HepG2 (cell line): ENCODE measurements at regions not wholly inside any gene's neighbourhood (a gene's known extent, or its start where the extent isn't known, plus 50 kb on each side); places are given as distances from the start of the nearest gene placed in this dataset.

Experiments used
- ATAC-seq: fragments of 200-7000 bp; cut with Tn5 transposase; 3 replicates; pipeline ENCODE4 v1.9.1; 2020; ENCODE audit warnings: mild to moderate bottlenecking, moderate library complexity
- BruUV-seq: library from RNA; stranded (reverse); fragments of 400-500 nt; replicated peaks from 2 replicates; lab custom pipeline; 2021; lab: Mats Ljungman, UMichigan
- CTCF ChIA-PET: fragments of 300-600 bp; formaldehyde crosslinking; extraction: SDS; loops from one replicate; lab custom pipeline; 2021; ENCODE audit warnings: low total read pairs, inconsistent platforms, low intra/inter-chr PET ratio; lab: Yijun Ruan, JAX
- POLR2A ChIA-PET: fragments of 350-600 bp; sonication (Branson Sonifier 250); formaldehyde crosslinking; loops from one replicate; lab custom pipeline; 2020; ENCODE audit warnings: antibody characterized with exemption, inconsistent platforms; lab: Yijun Ruan, JAX
- DNase-seq: peaks from one replicate; pipeline ENCODE4 v3.0.0-alpha.2; 2015; ENCODE audit warnings: low spot score
- FAIRE-seq: peaks from 3 replicates; lab custom pipeline; 2011; peaks lifted over from hg19 to GRCh38; lab: Jason Lieb, UNC
- H2AFZ ChIP-seq: one replicate; pipeline ENCODE4 v1.6.1; 2011; ENCODE audit warnings: low read length, inconsistent platforms
- H3K27ac ChIP-seq: fragments of 300-600 bp; 3 replicates; pipeline ENCODE4 v1.8.0; 2011; ENCODE audit warnings: mixed run types, mild to moderate bottlenecking, mixed read lengths, low read length, inconsistent platforms; ENCODE audit not compliant: insufficient read depth; ENCODE audit errors: extremely low read length
- H3K27me3 ChIP-seq, 2 experiments: fragments of 200-600 bp in 1 of 2; 2 replicates in 1 of 2; 3 replicates in 1 of 2; pipeline versions ENCODE4 v1.6.0 to v1.8.0; 2011; ENCODE audit warnings: low read length in 2 of 2, mild to moderate bottlenecking in 2 of 2, moderate library complexity in 2 of 2, inconsistent platforms in 1 of 2; ENCODE audit not compliant: insufficient read depth in 2 of 2, control insufficient read depth in 1 of 2
- H3K36me3 ChIP-seq, 2 experiments: fragments of 200-600 bp in 1 of 2; replicated peaks in 1 of 2; 2 replicates in 1 of 2; 3 replicates in 1 of 2; pipeline versions ENCODE4 v1.5.1 to v1.8.0; 2011; ENCODE audit warnings: low read length in 2 of 2, inconsistent platforms in 1 of 2; ENCODE audit not compliant: insufficient read depth in 2 of 2, control insufficient read depth in 1 of 2
- H3K4me1 ChIP-seq: 2 replicates; pipeline ENCODE4 v1.5.1; 2012; ENCODE audit warnings: low read length, inconsistent platforms; ENCODE audit not compliant: insufficient read depth
- H3K4me2 ChIP-seq: 2 replicates; pipeline ENCODE4 v1.6.0; 2011; ENCODE audit warnings: low read depth, low read length, inconsistent platforms
- H3K4me3 ChIP-seq, 3 experiments: fragments of 200-600 bp in 1 of 3; sonication (generic), shearing (Covaris generic) in 1 of 3; replicated peaks in 1 of 3; 2 replicates each; pipeline ENCODE4 v1.5.1; 2011 to 2016; ENCODE audit warnings: low read length in 3 of 3, inconsistent platforms in 2 of 3, low read depth in 2 of 3, mild to moderate bottlenecking in 2 of 3, control low read depth in 1 of 3, mixed read lengths in 1 of 3; ENCODE audit not compliant: insufficient read depth in 1 of 3
- H3K79me2 ChIP-seq: one replicate; pipeline ENCODE4 v1.6.1; 2011; ENCODE audit warnings: low read length, inconsistent platforms; ENCODE audit not compliant: insufficient read depth
- H3K9ac ChIP-seq: 2 replicates; pipeline ENCODE4 v1.6.0; 2011; ENCODE audit warnings: mild to moderate bottlenecking, low read depth, low read length, inconsistent platforms; ENCODE audit not compliant: insufficient read depth
- H3K9me3 ChIP-seq: 2 replicates; pipeline ENCODE4 v1.5.1; 2012; ENCODE audit warnings: mild to moderate bottlenecking, low read length
- H4K20me1 ChIP-seq: 2 replicates; pipeline ENCODE4 v1.6.0; 2011; ENCODE audit warnings: inconsistent platforms, mild to moderate bottlenecking, low read length, moderate library complexity; ENCODE audit not compliant: insufficient read depth
- HHEX ChIP-seq: IDR thresholded peaks from 2 replicates; pipeline ENCODE4 v1.6.1; 2016; ENCODE audit warnings: control low read depth
- HNRNPK ChIP-seq: fragments of 200-400 bp; formaldehyde crosslinking; IDR thresholded peaks from 2 replicates; pipeline ENCODE4 v1.6.1; 2018; ENCODE audit warnings: low read length, low read depth, moderate library complexity, mild to moderate bottlenecking; ENCODE audit not compliant: poor library complexity, severe bottlenecking
- NFRKB ChIP-seq: fragments of 450-650 bp; IDR thresholded peaks from 2 replicates; pipeline ENCODE4 v1.6.1; 2017
- PCBP1 ChIP-seq: fragments of 200-400 bp; formaldehyde crosslinking; IDR thresholded peaks from 2 replicates; pipeline ENCODE4 v1.6.1; 2017; ENCODE audit warnings: mild to moderate bottlenecking, low read depth, low read length, borderline replicate concordance
- RCOR2 ChIP-seq: IDR thresholded peaks from 2 replicates; pipeline ENCODE4 v1.6.1; 2016; ENCODE audit warnings: missing biosample characterization, missing genetic modification reagents
- RFXAP ChIP-seq: sonication (generic); formaldehyde crosslinking; IDR thresholded peaks from 2 replicates; pipeline ENCODE4 v1.4.0; 2020; ENCODE audit warnings: missing genetic modification reagents, borderline replicate concordance
- ZNF703 ChIP-seq: sonication (generic); formaldehyde crosslinking; IDR thresholded peaks from 2 replicates; pipeline ENCODE4 v1.5.1; 2020; ENCODE audit warnings: missing genetic modification reagents, mild to moderate bottlenecking, moderate library complexity, borderline replicate concordance
- WGBS: methylation state at CpG from one replicate; pipeline ENCODE4 v1.1.6; 2017; ENCODE audit warnings: low lambda C conversion rate; 5-methylcytosine and 5-hydroxymethylcytosine counted together
- in situ Hi-C: cut with HindIII; loops from 2 replicates; pipeline ENCODE4 v1.10.0; 2017; ENCODE audit warnings: low pct_unique_long_range_greater_than_20kb; ENCODE audit not compliant: extremely low pct_ligation_motif_present
- intact Hi-C: fragments of 100-400 bp; cut with micrococcal nuclease; formaldehyde crosslinking; loops from one replicate; pipeline ENCODE4 v1.10.0; 2022; ENCODE audit not compliant: unreplicated experiment
- TF ChIP-seq, protein P1 (sequence below): sonication (generic); formaldehyde crosslinking; IDR thresholded peaks from one replicate; pipeline ENCODE4 v1.5.1; 2020; ENCODE audit warnings: mild to moderate bottlenecking, missing genetic modification reagents; ENCODE audit errors: not compliant biosample characterization
- TF ChIP-seq, protein P2 (sequence below): sonication (generic); formaldehyde crosslinking; IDR thresholded peaks from 2 replicates; pipeline ENCODE4 v1.9.0; 2021; ENCODE audit warnings: missing genetic modification reagents, mild to moderate bottlenecking, borderline replicate concordance

DNA sequence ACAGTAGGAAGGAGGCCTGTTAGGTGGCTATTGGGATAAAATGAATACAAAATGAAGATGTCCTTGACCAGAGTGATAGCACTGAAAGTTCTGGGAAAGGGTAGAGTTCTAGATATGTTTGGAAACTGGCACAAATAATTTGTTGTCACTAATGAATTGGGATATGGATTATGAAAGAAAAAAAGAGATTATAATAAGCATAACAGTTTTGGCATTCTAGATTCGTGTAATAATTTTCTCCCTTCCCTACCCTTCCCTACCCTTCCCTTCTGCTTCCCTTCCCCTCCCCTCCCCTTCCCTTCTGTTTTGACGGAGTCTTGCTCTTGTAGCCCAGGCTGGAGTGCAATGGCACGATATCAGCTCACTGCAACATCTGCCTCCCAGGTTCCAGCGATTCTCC, 271.0 kb upstream of the PRR20A start:
- H3K79me2 ChIP-seq = no peaks in the 10 kb centered on the region
- no TSS peak for BruUV-seq
- no peak for FAIRE-seq
- TF ChIP-seq ZNF703 (CRISPR knock-in tag) = no peak
- peak; percentile 88; the same call in 1 of the 2 replicates for TF ChIP-seq PCBP1
- TF ChIP-seq HNRNPK = peak; percentile 96
- no peak overlapping the region for H3K9ac ChIP-seq
- DNase-seq = no peak
- no peaks in the 10 kb centered on the region for H3K4me1 ChIP-seq
- POLR2A ChIA-PET = no interaction called here
- 21% methylated on average over 4 of the region's 4 CpGs for WGBS
- H3K4me3 ChIP-seq = no peak overlapping the region
- no peak for ATAC-seq
- H3K27me3 ChIP-seq = no peaks in the 10 kb centered on the region
- no peak overlapping the region for H2AFZ ChIP-seq
- no peaks in the 10 kb centered on the region for H4K20me1 ChIP-seq
- no peak overlapping the region for H3K4me2 ChIP-seq
- in situ Hi-C loops (no loop called here), intact Hi-C loops (no loop called here)
- no peaks in the 10 kb centered on the region for H3K36me3 ChIP-seq
- H3K27ac ChIP-seq = no peak overlapping the region
- H3K9me3 ChIP-seq = peaks cover 30% of the 10 kb centered on the region
- CTCF ChIA-PET = no interaction called here

DNA sequence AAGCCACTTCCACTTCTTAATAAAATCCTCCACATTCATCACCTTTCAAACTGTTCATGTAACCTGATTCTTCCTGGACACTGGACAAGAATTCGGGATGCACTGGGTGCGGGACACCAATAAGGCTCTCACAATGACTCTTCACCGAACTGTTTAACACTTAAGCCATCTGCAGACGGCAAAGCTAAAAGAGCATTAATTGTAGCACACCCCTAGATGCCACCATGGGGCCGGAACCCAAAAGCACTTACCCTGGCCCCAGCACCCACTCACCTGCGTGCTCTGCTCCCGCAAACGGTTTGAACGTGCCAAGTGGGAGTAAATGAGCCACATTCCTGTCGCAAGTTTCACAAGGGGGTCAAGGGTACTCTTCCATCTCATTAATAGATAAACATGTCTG, 254.3 kb upstream of the PRR20A start:
- H3K4me1 ChIP-seq = no peaks in the 10 kb centered on the region
- H3K9ac ChIP-seq = no peak overlapping the region
- intact Hi-C loops = no loop called here
- in situ Hi-C loops = no loop called here
- no peak overlapping the region for H3K27ac ChIP-seq
- POLR2A ChIA-PET = no interaction called here
- no peak overlapping the region for H2AFZ ChIP-seq
- DNase-seq (no peak), FAIRE-seq (no peak), ATAC-seq (no peak)
- no peak overlapping the region for H3K4me2 ChIP-seq
- 34% methylated on average over 8 of the region's 10 CpGs for whole genome bisulfite sequencing
- no peaks in the 10 kb centered on the region for H3K36me3 ChIP-seq
- CTCF ChIA-PET = no interaction called here
- H3K79me2 ChIP-seq = no peaks in the 10 kb centered on the region
- H3K9me3 ChIP-seq = peaks cover 56% of the 10 kb centered on the region
- BruUV-seq = no TSS peak
- H3K27me3 ChIP-seq = no peaks in the 10 kb centered on the region
- no peaks in the 10 kb centered on the region for H4K20me1 ChIP-seq
- H3K4me3 ChIP-seq = no peak overlapping the region
- TF ChIP-seq, protein P1, sequence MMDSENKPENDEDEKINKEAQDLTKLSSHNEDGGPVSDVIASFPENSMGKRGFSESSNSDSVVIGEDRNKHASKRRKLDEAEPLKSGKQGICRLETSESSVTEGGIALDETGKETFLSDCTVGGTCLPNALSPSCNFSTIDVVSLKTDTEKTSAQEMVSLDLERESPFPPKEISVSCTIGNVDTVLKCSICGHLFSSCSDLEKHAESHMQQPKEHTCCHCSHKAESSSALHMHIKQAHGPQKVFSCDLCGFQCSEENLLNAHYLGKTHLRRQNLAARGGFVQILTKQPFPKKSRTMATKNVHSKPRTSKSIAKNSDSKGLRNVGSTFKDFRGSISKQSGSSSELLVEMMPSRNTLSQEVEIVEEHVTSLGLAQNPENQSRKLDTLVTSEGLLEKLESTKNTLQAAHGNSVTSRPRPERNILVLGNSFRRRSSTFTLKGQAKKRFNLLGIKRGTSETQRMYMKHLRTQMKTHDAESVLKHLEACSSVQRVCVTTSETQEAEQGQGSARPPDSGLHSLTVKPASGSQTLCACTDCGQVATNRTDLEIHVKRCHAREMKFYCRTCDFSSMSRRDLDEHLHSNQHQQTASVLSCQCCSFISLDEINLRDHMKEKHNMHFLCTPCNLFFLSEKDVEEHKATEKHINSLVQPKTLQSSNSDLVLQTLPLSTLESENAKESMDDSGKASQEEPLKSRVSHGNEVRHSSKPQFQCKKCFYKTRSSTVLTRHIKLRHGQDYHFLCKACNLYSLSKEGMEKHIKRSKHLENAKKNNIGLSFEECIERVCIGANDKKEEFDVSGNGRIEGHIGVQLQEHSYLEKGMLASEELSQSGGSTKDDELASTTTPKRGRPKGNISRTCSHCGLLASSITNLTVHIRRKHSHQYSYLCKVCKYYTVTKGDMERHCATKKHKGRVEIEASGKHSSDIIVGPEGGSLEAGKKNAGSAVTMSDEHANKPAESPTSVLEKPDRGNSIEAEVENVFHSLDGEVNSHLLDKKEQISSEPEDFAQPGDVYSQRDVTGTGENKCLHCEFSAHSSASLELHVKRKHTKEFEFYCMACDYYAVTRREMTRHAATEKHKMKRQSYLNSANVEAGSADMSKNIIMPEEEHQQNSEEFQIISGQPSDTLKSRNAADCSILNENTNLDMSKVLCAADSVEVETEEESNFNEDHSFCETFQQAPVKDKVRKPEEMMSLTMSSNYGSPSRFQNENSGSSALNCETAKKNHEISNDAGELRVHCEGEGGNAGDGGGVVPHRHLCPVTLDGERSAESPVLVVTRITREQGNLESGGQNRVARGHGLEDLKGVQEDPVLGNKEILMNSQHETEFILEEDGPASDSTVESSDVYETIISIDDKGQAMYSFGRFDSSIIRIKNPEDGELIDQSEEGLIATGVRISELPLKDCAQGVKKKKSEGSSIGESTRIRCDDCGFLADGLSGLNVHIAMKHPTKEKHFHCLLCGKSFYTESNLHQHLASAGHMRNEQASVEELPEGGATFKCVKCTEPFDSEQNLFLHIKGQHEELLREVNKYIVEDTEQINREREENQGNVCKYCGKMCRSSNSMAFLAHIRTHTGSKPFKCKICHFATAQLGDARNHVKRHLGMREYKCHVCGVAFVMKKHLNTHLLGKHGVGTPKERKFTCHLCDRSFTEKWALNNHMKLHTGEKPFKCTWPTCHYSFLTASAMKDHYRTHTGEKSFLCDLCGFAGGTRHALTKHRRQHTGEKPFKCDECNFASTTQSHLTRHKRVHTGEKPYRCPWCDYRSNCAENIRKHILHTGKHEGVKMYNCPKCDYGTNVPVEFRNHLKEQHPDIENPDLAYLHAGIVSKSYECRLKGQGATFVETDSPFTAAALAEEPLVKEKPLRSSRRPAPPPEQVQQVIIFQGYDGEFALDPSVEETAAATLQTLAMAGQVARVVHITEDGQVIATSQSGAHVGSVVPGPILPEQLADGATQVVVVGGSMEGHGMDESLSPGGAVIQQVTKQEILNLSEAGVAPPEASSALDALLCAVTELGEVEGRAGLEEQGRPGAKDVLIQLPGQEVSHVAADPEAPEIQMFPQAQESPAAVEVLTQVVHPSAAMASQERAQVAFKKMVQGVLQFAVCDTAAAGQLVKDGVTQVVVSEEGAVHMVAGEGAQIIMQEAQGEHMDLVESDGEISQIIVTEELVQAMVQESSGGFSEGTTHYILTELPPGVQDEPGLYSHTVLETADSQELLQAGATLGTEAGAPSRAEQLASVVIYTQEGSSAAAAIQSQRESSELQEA (CRISPR knock-in tag) = no peak
- TF ChIP-seq, protein P2, sequence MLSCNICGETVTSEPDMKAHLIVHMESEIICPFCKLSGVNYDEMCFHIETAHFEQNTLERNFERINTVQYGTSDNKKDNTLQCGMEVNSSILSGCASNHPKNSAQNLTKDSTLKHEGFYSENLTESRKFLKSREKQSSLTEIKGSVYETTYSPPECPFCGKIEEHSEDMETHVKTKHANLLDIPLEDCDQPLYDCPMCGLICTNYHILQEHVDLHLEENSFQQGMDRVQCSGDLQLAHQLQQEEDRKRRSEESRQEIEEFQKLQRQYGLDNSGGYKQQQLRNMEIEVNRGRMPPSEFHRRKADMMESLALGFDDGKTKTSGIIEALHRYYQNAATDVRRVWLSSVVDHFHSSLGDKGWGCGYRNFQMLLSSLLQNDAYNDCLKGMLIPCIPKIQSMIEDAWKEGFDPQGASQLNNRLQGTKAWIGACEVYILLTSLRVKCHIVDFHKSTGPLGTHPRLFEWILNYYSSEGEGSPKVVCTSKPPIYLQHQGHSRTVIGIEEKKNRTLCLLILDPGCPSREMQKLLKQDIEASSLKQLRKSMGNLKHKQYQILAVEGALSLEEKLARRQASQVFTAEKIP = no peak
- TF ChIP-seq NFRKB (no peak), HHEX (CRISPR knock-in tag) (no peak), RFXAP (no peak), RCOR2 (CRISPR knock-in tag) (no peak)
